ENCODE measurements at regions not wholly inside any gene's neighbourhood (a gene's known extent, or its start where the extent isn't known, plus 50 kb on each side); places are given as distances from the start of the nearest gene placed in this dataset.

- Histone ChIP-seq H3K27ac (ENCODE audit: low read depth, low read length) (no peak overlapping the region), H3K23ac (ENCODE audit: insufficient read length) (no peak overlapping the region), H2BK20ac (ENCODE audit: low read length) (no peak overlapping the region), H3K9me3 (ENCODE audit: insufficient read depth in 2 of 2, low read depth in 1 of 2, low read length in 1 of 2) (no peaks in the 10 kb centered on the region), H2BK120ac (replicated peaks; ENCODE audit: low read depth, low read length) (no peak overlapping the region), H4K20me1 (replicated peaks in 1 of 2; ENCODE audit: control insufficient read depth in 1 of 2, insufficient read depth in 2 of 2, low read length in 2 of 2) (no peaks in the 10 kb centered on the region), H2AK5ac (ENCODE audit: low read depth, low read length) (no peak overlapping the region; the same call in 1 of the 2 replicates), H3K4me3 (ENCODE audit: extremely low read depth in 1 of 4, insufficient read depth in 2 of 4, low read depth in 3 of 4, low read length in 4 of 4) (no peak overlapping the region), H4K8ac (ENCODE audit: extremely low read depth, insufficient read depth, low read length) (no peak overlapping the region), H3K14ac (ENCODE audit: insufficient read length) (no peak overlapping the region), H2BK15ac (ENCODE audit: low read length) (no peak overlapping the region), H2BK5ac (ENCODE audit: low read depth, low read length) (no peak overlapping the region), H3K79me1 (ENCODE audit: low read depth, low read length) (no peaks in the 10 kb centered on the region), H3K4ac (replicated peaks; ENCODE audit: insufficient read length, low read depth, low read length) (no peak overlapping the region), H3K56ac (replicated peaks; ENCODE audit: insufficient read length, low read depth, low read length) (no peak overlapping the region), H3K23me2 (ENCODE audit: low read depth, low read length) (no peaks in the 10 kb centered on the region; the same call in 1 of the 2 replicates), H3K9ac (replicated peaks in 1 of 4; ENCODE audit: extremely low read depth in 1 of 4, low read depth in 3 of 4, low read length in 3 of 4) (no peak overlapping the region), H3K4me2 (ENCODE audit: insufficient read depth in 1 of 2, low read depth in 2 of 2, low read length in 2 of 2) (no peak overlapping the region), H4K91ac (replicated peaks; ENCODE audit: insufficient read length, low read length) (no peak overlapping the region), H3K4me1 (replicated peaks in 1 of 4; ENCODE audit: control insufficient read depth in 3 of 4, insufficient read depth in 4 of 4, low read length in 3 of 4) (no peaks in the 10 kb centered on the region; a peak in 1 of 7 replicates), H3K27me3 (replicated peaks in 1 of 4; ENCODE audit: control insufficient read depth in 3 of 4, extremely low read depth in 1 of 4, insufficient read depth in 3 of 4, low read length in 3 of 4) (no peaks in the 10 kb centered on the region), H2BK12ac (ENCODE audit: low read depth, low read length) (no peak overlapping the region), H3K18ac (ENCODE audit: extremely low read depth, low read length) (no peak overlapping the region), H3K36me3 (ENCODE audit: control insufficient read depth in 2 of 4, insufficient read depth in 4 of 4, low read length in 3 of 4) (no peaks in the 10 kb centered on the region), H4K5ac (ENCODE audit: insufficient read length, low read depth, low read length) (no peak overlapping the region), H3K79me2 (ENCODE audit: control insufficient read depth in 1 of 2, insufficient read depth in 2 of 2, low read length in 2 of 2) (no peaks in the 10 kb centered on the region), H2AFZ (ENCODE audit: low read length) (no peak overlapping the region)
- WGBS, 2 experiments (ENCODE audit: extremely low coverage in 1 of 2, insufficient coverage in 1 of 2, insufficient read length in 1 of 2, insufficient replicate concordance in 2 of 2, low coverage in 1 of 2, low lambda C conversion rate in 2 of 2, missing lambda C conversion rate in 1 of 2), result 91% methylated on average over 9 of the region's 9 CpGs; no CpG with 5 or more reads in 1 of the 2 experiments
- POLR2A ChIA-PET (ENCODE audit: partially characterized antibody), result no interaction called here
- CTCF ChIA-PET (ENCODE audit: partially characterized antibody), result interaction anchor here (0.6 to 0.7 kb wide), 2 partner anchors 25 to 1604 kb away, joined by 3 read pairs; no protein-coding TSS in a partner anchor
- no peak for DNase-seq (ENCODE audit: low read depth in 1 of 2, low spot score in 2 of 2)
- no peak for FAIRE-seq
- no peak for TF ChIP-seq CBX5 (IDR thresholded peaks at IDR 0.05; ENCODE audit: low read depth, low read length)
- no peak for TF ChIP-seq ATF3 (IDR thresholded peaks at IDR 0.05; ENCODE audit: insufficient read depth, low read depth, low read length)
- TF ChIP-seq HDAC6 (IDR thresholded peaks at IDR 0.05; ENCODE audit: low read depth, low read length), result no peak
- no peak for TF ChIP-seq RXRA (IDR thresholded peaks at IDR 0.05; ENCODE audit: insufficient read depth, low read depth, low read length)
- no peak for TF ChIP-seq PHF8 (conservative IDR thresholded peaks at IDR 0.05; ENCODE audit: low read depth, low read length)
- TF ChIP-seq SUZ12 (IDR thresholded peaks at IDR 0.05; ENCODE audit: low read length), result no peak
- TF ChIP-seq SIN3A (conservative IDR thresholded peaks at IDR 0.05 in 1 of 2, IDR thresholded peaks at IDR 0.05 in 1 of 2; ENCODE audit: low read depth in 1 of 2, low read length in 2 of 2), result no peak
- no peak for TF ChIP-seq FOSL1 (IDR thresholded peaks at IDR 0.05; ENCODE audit: insufficient read depth, low read depth, low read length)
- TF ChIP-seq EGR1 (IDR thresholded peaks at IDR 0.05; ENCODE audit: borderline replicate concordance, low read depth, low read length), result no peak
- TF ChIP-seq ASH2L (IDR thresholded peaks at IDR 0.05; ENCODE audit: low read length), result no peak
- no peak for TF ChIP-seq BACH1 (IDR thresholded peaks at IDR 0.05; ENCODE audit: low read length)
- no peak for TF ChIP-seq EP300 (IDR thresholded peaks at IDR 0.05; ENCODE audit: borderline replicate concordance in 1 of 2, low read depth in 2 of 2, low read length in 2 of 2)
Observed at GRCh38 chr3:171967932-171968678, 71.3 kb upstream of the FNDC3B start.

All from H1 (cell line).